ENCODE measurements at regions not wholly inside any gene's neighbourhood (a gene's known extent, or its start where the extent isn't known, plus 50 kb on each side); places are given as distances from the start of the nearest gene placed in this dataset.
A peak's percentile ranks its signal among the peaks of the same experiment; 100 is the strongest.

DNA sequence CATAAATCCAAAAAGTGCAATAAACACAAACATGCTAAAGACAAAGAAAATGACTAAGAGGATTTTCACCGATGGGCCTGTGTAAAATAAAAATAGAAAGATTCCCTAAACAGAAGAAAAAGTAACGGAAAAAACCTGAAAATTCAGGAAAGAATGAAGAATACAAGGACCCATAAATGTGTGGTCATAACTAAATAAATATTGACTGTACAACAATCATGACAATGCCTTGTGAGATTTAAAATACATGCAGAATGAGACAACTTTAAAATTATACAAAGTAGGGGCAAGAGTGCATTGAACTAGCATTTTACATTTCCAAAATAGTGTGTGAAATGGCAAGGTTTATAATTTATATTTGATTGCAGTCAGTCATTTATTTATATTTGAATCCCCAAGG, 409.1 kb upstream of the ANKRD30A start:
- H3K36me3 Mint-ChIP-seq, result no peaks in the 10 kb centered on the region
- ATAC-seq (ENCODE audit: low read depth in 2 of 2) (no peak), DNase-seq (no peak)
- H3K4me1 Mint-ChIP-seq, result no peaks in the 10 kb centered on the region
- Histone ChIP-seq H3K27ac (ENCODE audit: insufficient read depth, low read length, poor library complexity, severe bottlenecking) (no peak overlapping the region), H3K27me3 (ENCODE audit: control insufficient read depth, insufficient read depth, low read length) (no peaks in the 10 kb centered on the region), H3K9me3 (ENCODE audit: control insufficient read depth in 2 of 2, low read length in 2 of 2) (no peaks in the 10 kb centered on the region), H3K4me1 (ENCODE audit: control insufficient read depth, insufficient read depth, low read length, poor library complexity, severe bottlenecking) (no peaks in the 10 kb centered on the region), H3K4me3 (ENCODE audit: low read depth, low read length) (no peak overlapping the region), H3K36me3 (ENCODE audit: control insufficient read depth, insufficient read depth, low read length) (no peaks in the 10 kb centered on the region)
- H3K4me3 Mint-ChIP-seq, result peak overlapping the region in 1 of 4 donors; percentile 6
- H3K27me3 Mint-ChIP-seq, result no peaks in the 10 kb centered on the region
- H3K9me3 Mint-ChIP-seq, result peaks cover 0 to 19% (median 14%) of the 10 kb centered on the region in 7 donors
- no peak overlapping the region for H3K27ac Mint-ChIP-seq

DNA sequence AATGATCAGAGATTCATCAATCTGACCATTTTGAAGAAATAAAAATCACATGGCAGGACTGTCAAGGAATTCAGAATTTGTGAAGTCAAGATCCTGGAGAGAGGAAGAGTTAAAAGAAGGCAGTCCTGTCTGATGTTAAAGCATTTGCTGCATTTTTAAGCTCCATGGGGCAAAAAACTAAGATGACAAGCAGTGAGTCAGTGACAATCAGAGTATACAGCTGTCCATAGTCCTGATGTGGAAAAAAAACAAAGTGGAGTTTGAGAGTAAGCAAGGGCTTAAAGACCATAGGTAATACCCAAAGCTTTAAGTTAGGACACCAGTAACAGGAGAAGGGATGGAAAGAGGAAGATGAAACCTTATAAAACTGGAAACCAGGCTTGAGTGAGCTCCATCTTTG, 412.7 kb upstream of the ANKRD30A start:
- H3K4me1 Mint-ChIP-seq, result no peaks in the 10 kb centered on the region
- Histone ChIP-seq H3K27me3 (ENCODE audit: control insufficient read depth, insufficient read depth, low read length) (no peaks in the 10 kb centered on the region), H3K36me3 (ENCODE audit: control insufficient read depth, insufficient read depth, low read length) (no peaks in the 10 kb centered on the region), H3K4me1 (ENCODE audit: control insufficient read depth, insufficient read depth, low read length, poor library complexity, severe bottlenecking) (no peaks in the 10 kb centered on the region), H3K4me3 (ENCODE audit: low read depth, low read length) (no peak overlapping the region), H3K9me3 (ENCODE audit: control insufficient read depth in 2 of 2, low read length in 2 of 2) (no peaks in the 10 kb centered on the region), H3K27ac (ENCODE audit: insufficient read depth, low read length, poor library complexity, severe bottlenecking) (no peak overlapping the region)
- no peak overlapping the region for H3K4me3 Mint-ChIP-seq
- DNase-seq, result no peak
- H3K9me3 Mint-ChIP-seq, result peaks cover 0 to 14% (median 5%) of the 10 kb centered on the region in 7 donors
- H3K36me3 Mint-ChIP-seq, result no peaks in the 10 kb centered on the region
- no peak for ATAC-seq (ENCODE audit: low read depth in 2 of 2)
- no peak overlapping the region for H3K27ac Mint-ChIP-seq
- no peaks in the 10 kb centered on the region for H3K27me3 Mint-ChIP-seq

DNA sequence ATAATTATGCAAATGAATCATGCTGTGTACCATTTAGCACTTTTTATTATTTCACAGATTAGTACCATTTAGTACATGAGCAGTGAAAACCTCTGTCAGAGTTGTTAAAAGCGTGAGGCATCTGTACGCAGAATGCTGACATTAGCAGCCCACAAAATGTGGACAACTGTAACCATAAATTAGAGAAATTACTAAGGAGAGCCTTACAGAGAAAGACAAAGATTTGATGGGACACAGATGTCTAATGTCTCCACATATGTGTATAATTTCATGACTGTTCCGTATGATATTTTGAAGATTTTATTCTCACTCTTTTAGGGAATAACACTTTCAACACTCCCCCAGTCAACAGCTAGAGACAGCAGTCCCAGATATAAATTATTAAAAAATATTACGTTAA, 414.0 kb upstream of the ANKRD30A start:
- Histone ChIP-seq H3K4me1 (ENCODE audit: control insufficient read depth, insufficient read depth, low read length, poor library complexity, severe bottlenecking) (no peaks in the 10 kb centered on the region), H3K36me3 (ENCODE audit: control insufficient read depth, insufficient read depth, low read length) (no peaks in the 10 kb centered on the region), H3K9me3 (ENCODE audit: control insufficient read depth in 2 of 2, low read length in 2 of 2) (no peaks in the 10 kb centered on the region), H3K4me3 (ENCODE audit: low read depth, low read length) (no peak overlapping the region), H3K27me3 (ENCODE audit: control insufficient read depth, insufficient read depth, low read length) (no peaks in the 10 kb centered on the region), H3K27ac (ENCODE audit: insufficient read depth, low read length, poor library complexity, severe bottlenecking) (no peak overlapping the region)
- no peak for DNase-seq
- Mint-ChIP-seq H3K9me3 (peaks cover 0 to 11% (median 4%) of the 10 kb centered on the region in 7 donors), H3K4me1 (no peaks in the 10 kb centered on the region), H3K27me3 (no peaks in the 10 kb centered on the region), H3K36me3 (no peaks in the 10 kb centered on the region), H3K4me3 (no peak overlapping the region), H3K27ac (no peak overlapping the region)
- no peak for ATAC-seq (ENCODE audit: low read depth in 2 of 2)

GRCh38 chr10:36704124-36704523, 421.3 kb upstream of the ANKRD30A start:
- Histone ChIP-seq H3K4me1 (ENCODE audit: control insufficient read depth, insufficient read depth, low read length, poor library complexity, severe bottlenecking) (no peaks in the 10 kb centered on the region), H3K4me3 (ENCODE audit: low read depth, low read length) (no peak overlapping the region), H3K27me3 (ENCODE audit: control insufficient read depth, insufficient read depth, low read length) (no peaks in the 10 kb centered on the region), H3K36me3 (ENCODE audit: control insufficient read depth, insufficient read depth, low read length) (no peaks in the 10 kb centered on the region), H3K9me3 (ENCODE audit: control insufficient read depth in 2 of 2, low read length in 2 of 2) (peaks cover 0 to 2% of the 10 kb centered on the region in 2 experiments), H3K27ac (ENCODE audit: insufficient read depth, low read length, poor library complexity, severe bottlenecking) (no peak overlapping the region)
- Mint-ChIP-seq H3K36me3 (no peaks in the 10 kb centered on the region), H3K4me1 (no peaks in the 10 kb centered on the region), H3K27ac (no peak overlapping the region), H3K9me3 (peaks cover 0 to 7% (median 3%) of the 10 kb centered on the region in 7 donors), H3K27me3 (no peaks in the 10 kb centered on the region), H3K4me3 (no peak overlapping the region)
- ATAC-seq (ENCODE audit: low read depth in 2 of 2) (no peak), DNase-seq (no peak)

- no peaks in the 10 kb centered on the region for H3K36me3 ChIP-seq (ENCODE audit: control insufficient read depth, insufficient read depth, low read length)
- H3K4me3 ChIP-seq (ENCODE audit: low read depth, low read length), result no peak overlapping the region
- H3K9me3 ChIP-seq (ENCODE audit: control insufficient read depth in 2 of 2, low read length in 2 of 2), result peaks cover 0 to 2% of the 10 kb centered on the region in 2 experiments
- H3K27ac ChIP-seq (ENCODE audit: insufficient read depth, low read length, poor library complexity, severe bottlenecking), result no peak overlapping the region
- H3K4me3 Mint-ChIP-seq, result no peak overlapping the region
- H3K4me1 Mint-ChIP-seq, result no peaks in the 10 kb centered on the region
- peaks cover 0 to 7% (median 5%) of the 10 kb centered on the region in 7 donors for H3K9me3 Mint-ChIP-seq
- no peak for DNase-seq
- no peaks in the 10 kb centered on the region for H3K27me3 ChIP-seq (ENCODE audit: control insufficient read depth, insufficient read depth, low read length)
- no peaks in the 10 kb centered on the region for H3K4me1 ChIP-seq (ENCODE audit: control insufficient read depth, insufficient read depth, low read length, poor library complexity, severe bottlenecking)
- H3K27me3 Mint-ChIP-seq, result no peaks in the 10 kb centered on the region
- ATAC-seq (ENCODE audit: low read depth in 2 of 2), result no peak
- no peaks in the 10 kb centered on the region for H3K36me3 Mint-ChIP-seq
- no peak overlapping the region for H3K27ac Mint-ChIP-seq
These were observed 422.2 kb upstream of the ANKRD30A start for GRCh38 chr10:36703179-36703578.

GRCh38 chr10:36700123-36700522, 425.3 kb upstream of the ANKRD30A start:
- no peaks in the 10 kb centered on the region for H3K27me3 ChIP-seq (ENCODE audit: control insufficient read depth, insufficient read depth, low read length)
- H3K36me3 ChIP-seq (ENCODE audit: control insufficient read depth, insufficient read depth, low read length), result no peaks in the 10 kb centered on the region
- Mint-ChIP-seq H3K27ac (no peak overlapping the region), H3K27me3 (no peaks in the 10 kb centered on the region), H3K9me3 (peaks cover 0 to 11% (median 5%) of the 10 kb centered on the region in 7 donors), H3K4me1 (no peaks in the 10 kb centered on the region), H3K4me3 (no peak overlapping the region), H3K36me3 (no peaks in the 10 kb centered on the region)
- DNase-seq (no peak), ATAC-seq (ENCODE audit: low read depth in 2 of 2) (no peak)
- H3K9me3 ChIP-seq (ENCODE audit: control insufficient read depth in 2 of 2, low read length in 2 of 2), result peaks cover 0 to under 1% of the 10 kb centered on the region in 2 experiments
- no peak overlapping the region for H3K27ac ChIP-seq (ENCODE audit: insufficient read depth, low read length, poor library complexity, severe bottlenecking)
- H3K4me3 ChIP-seq (ENCODE audit: low read depth, low read length), result no peak overlapping the region
- H3K4me1 ChIP-seq (ENCODE audit: control insufficient read depth, insufficient read depth, low read length, poor library complexity, severe bottlenecking), result no peaks in the 10 kb centered on the region

DNA sequence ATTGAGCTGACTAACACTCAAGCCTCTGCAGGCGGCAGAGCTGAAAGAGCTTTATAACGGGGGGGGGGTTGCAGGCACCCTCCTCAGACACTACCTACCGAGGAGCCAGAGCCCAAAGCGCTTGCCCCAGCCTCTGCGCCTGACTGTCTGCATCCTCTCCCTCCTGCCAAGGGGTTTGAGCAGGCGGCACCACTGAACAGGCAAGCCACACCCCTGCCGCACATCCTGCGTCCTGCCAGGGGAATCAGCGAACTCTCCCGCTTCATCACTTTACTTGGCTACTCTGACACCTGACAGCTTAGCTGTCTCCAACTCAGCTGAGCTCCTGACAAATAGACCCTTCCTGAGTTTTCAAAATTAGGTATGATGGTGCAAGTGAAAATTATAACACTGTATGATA, 432.6 kb upstream of the ANKRD30A start:
- no peak overlapping the region for H3K4me3 ChIP-seq (ENCODE audit: low read depth, low read length)
- Mint-ChIP-seq H3K4me3 (no peak overlapping the region), H3K27ac (no peak overlapping the region), H3K4me1 (no peaks in the 10 kb centered on the region), H3K9me3 (peaks cover 0 to 11% (median 6%) of the 10 kb centered on the region in 7 donors), H3K27me3 (no peaks in the 10 kb centered on the region), H3K36me3 (no peaks in the 10 kb centered on the region)
- H3K27me3 ChIP-seq (ENCODE audit: control insufficient read depth, insufficient read depth, low read length), result no peaks in the 10 kb centered on the region
- H3K36me3 ChIP-seq (ENCODE audit: control insufficient read depth, insufficient read depth, low read length), result no peaks in the 10 kb centered on the region
- peaks cover 0 to 8% of the 10 kb centered on the region in 2 experiments for H3K9me3 ChIP-seq (ENCODE audit: control insufficient read depth in 2 of 2, low read length in 2 of 2)
- no peaks in the 10 kb centered on the region for H3K4me1 ChIP-seq (ENCODE audit: control insufficient read depth, insufficient read depth, low read length, poor library complexity, severe bottlenecking)
- no peak overlapping the region for H3K27ac ChIP-seq (ENCODE audit: insufficient read depth, low read length, poor library complexity, severe bottlenecking)
- no peak for ATAC-seq (ENCODE audit: low read depth in 2 of 2)
- DNase-seq, result no peak

- H3K4me3 Mint-ChIP-seq, result no peak overlapping the region
- no peaks in the 10 kb centered on the region for H3K4me1 ChIP-seq (ENCODE audit: control insufficient read depth, insufficient read depth, low read length, poor library complexity, severe bottlenecking)
- DNase-seq, result no peak
- H3K27me3 Mint-ChIP-seq, result no peaks in the 10 kb centered on the region
- no peaks in the 10 kb centered on the region for H3K4me1 Mint-ChIP-seq
- no peaks in the 10 kb centered on the region for H3K36me3 ChIP-seq (ENCODE audit: control insufficient read depth, insufficient read depth, low read length)
- no peaks in the 10 kb centered on the region for H3K27me3 ChIP-seq (ENCODE audit: control insufficient read depth, insufficient read depth, low read length)
- no peak overlapping the region for H3K4me3 ChIP-seq (ENCODE audit: low read depth, low read length)
- ATAC-seq (ENCODE audit: low read depth in 2 of 2), result no peak
- H3K27ac ChIP-seq (ENCODE audit: insufficient read depth, low read length, poor library complexity, severe bottlenecking), result no peak overlapping the region
- H3K9me3 ChIP-seq (ENCODE audit: control insufficient read depth in 2 of 2, low read length in 2 of 2), result peaks cover 0 to 8% of the 10 kb centered on the region in 2 experiments
- no peaks in the 10 kb centered on the region for H3K36me3 Mint-ChIP-seq
- peaks cover under 1 to 6% (median 5%) of the 10 kb centered on the region in 7 donors for H3K9me3 Mint-ChIP-seq
- no peak overlapping the region for H3K27ac Mint-ChIP-seq
These were observed 436.7 kb upstream of the ANKRD30A start for GRCh38 chr10:36688717-36689116.
